GM23338 (cell line): ENCODE measurements at regions not wholly inside any gene's neighbourhood (a gene's known extent, or its start where the extent isn't known, plus 50 kb on each side); places are given as distances from the start of the nearest gene placed in this dataset.

Source experiments
- ATAC-seq: fragments of 200-7000 bp; cut with Tn5 transposase; 3 replicates; pipeline ENCODE4 v1.9.1; 2020
- DNase-seq: peaks from one replicate; pipeline ENCODE4 v3.0.0-alpha.2; 2015; ENCODE audit warnings: low spot score
- H2AFZ ChIP-seq: fragments of 200-600 bp; sonication (generic); 2 replicates; pipeline ENCODE4 v1.8.0; 2016; ENCODE audit warnings: antibody characterized with exemption, mild to moderate bottlenecking, moderate library complexity
- H3F3A ChIP-seq: fragments of 200-600 bp; sonication (generic); replicated peaks from 2 replicates; pipeline ENCODE4 v1.8.0; 2017; ENCODE audit warnings: antibody characterized with exemption, mixed run types, low read depth
- H3K27ac ChIP-seq: fragments of 200-600 bp; sonication (generic); 2 replicates; pipeline ENCODE4 v1.6.1; 2016; ENCODE audit warnings: low read depth
- H3K27me3 ChIP-seq: fragments of 200-600 bp; sonication (generic); 2 replicates; pipeline ENCODE4 v1.8.0; 2016; ENCODE audit warnings: mild to moderate bottlenecking, mixed run types, moderate library complexity; ENCODE audit not compliant: insufficient read depth
- H3K36me3 ChIP-seq: fragments of 200-600 bp; sonication (generic); 2 replicates; pipeline ENCODE4 v1.8.0; 2016; ENCODE audit warnings: mild to moderate bottlenecking; ENCODE audit not compliant: insufficient read depth
- H3K4me1 ChIP-seq: fragments of 200-600 bp; sonication (generic); 2 replicates; pipeline ENCODE4 v1.8.0; 2016; ENCODE audit warnings: mild to moderate bottlenecking, moderate library complexity; ENCODE audit not compliant: insufficient read depth
- H3K4me2 ChIP-seq: fragments of 200-600 bp; sonication (generic); 2 replicates; pipeline ENCODE4 v1.7.1; 2017; ENCODE audit warnings: mixed run types
- H3K4me3 ChIP-seq: fragments of 200-600 bp; sonication (generic); 2 replicates; pipeline ENCODE4 v1.6.1; 2016; ENCODE audit warnings: mixed run types
- H3K79me2 ChIP-seq: fragments of 200-600 bp; sonication (generic); replicated peaks from 2 replicates; pipeline ENCODE4 v1.8.0; 2017; ENCODE audit warnings: mild to moderate bottlenecking; ENCODE audit not compliant: insufficient read depth
- H3K9me2 ChIP-seq: fragments of 200-600 bp; sonication (generic); 2 replicates; pipeline ENCODE4 v1.8.0; 2017; ENCODE audit not compliant: insufficient read depth
- H4K20me1 ChIP-seq: fragments of 200-600 bp; sonication (generic); replicated peaks from 2 replicates; pipeline ENCODE4 v1.8.0; 2017; ENCODE audit warnings: mild to moderate bottlenecking; ENCODE audit not compliant: insufficient read depth
- H3K27ac Mint-ChIP-seq: 2 replicates; pipeline ENCODE4 v1.8.0; 2020; ENCODE audit warnings: inconsistent platforms, mild to moderate bottlenecking, moderate library complexity, mixed read lengths
- H3K27me3 Mint-ChIP-seq: 3 replicates; pipeline ENCODE4 v1.8.0; 2022; ENCODE audit warnings: low read depth, mild to moderate bottlenecking, moderate library complexity, mixed read lengths, inconsistent platforms; ENCODE audit not compliant: insufficient read depth, poor library complexity
- H3K36me3 Mint-ChIP-seq: 3 replicates; pipeline ENCODE4 v1.8.0; 2021; ENCODE audit warnings: low read depth, mild to moderate bottlenecking, inconsistent platforms, moderate library complexity, mixed read lengths
- H3K4me1 Mint-ChIP-seq: 3 replicates; pipeline ENCODE4 v1.8.0; 2020; ENCODE audit warnings: mild to moderate bottlenecking, inconsistent platforms, mixed read lengths
- H3K4me3 Mint-ChIP-seq: 3 replicates; pipeline ENCODE4 v1.8.0; 2021; ENCODE audit warnings: moderate library complexity, mild to moderate bottlenecking, inconsistent platforms, mixed read lengths
- H3K9me3 Mint-ChIP-seq: 3 replicates; pipeline ENCODE4 v1.8.0; 2020; ENCODE audit warnings: moderate library complexity, mild to moderate bottlenecking, inconsistent platforms, mixed read lengths
- CREB1 ChIP-seq: fragments of 250-450 bp; sonication (Bioruptor Pico); IDR thresholded peaks from 2 replicates; pipeline ENCODE4 v1.5.0; 2020; ENCODE audit warnings: low read depth, mild to moderate bottlenecking, moderate library complexity
- CTCF ChIP-seq, 2 experiments: fragments of 200-600 bp in 1 of 2; sonication (generic) in 1 of 2; conservative IDR thresholded peaks; 2 replicates each; pipeline versions ENCODE4 v1.5.1 to v1.6.1; 2016 to 2017; ENCODE audit warnings: antibody characterized with exemption in 2 of 2, low read depth in 2 of 2, mild to moderate bottlenecking in 2 of 2, moderate library complexity in 1 of 2
- ETS1 ChIP-seq: IDR thresholded peaks from 2 replicates; pipeline ENCODE4 v1.6.1; 2016; ENCODE audit warnings: antibody characterized with exemption
- EZH2 ChIP-seq: fragments of 200-600 bp; sonication (generic); IDR thresholded peaks from one replicate; pipeline ENCODE4 v1.8.0; 2017; ENCODE audit warnings: antibody characterized with exemption, mild to moderate bottlenecking, low read depth; ENCODE audit not compliant: unreplicated experiment
- EZH2phosphoT487 ChIP-seq: fragments of 200-600 bp; sonication (generic); IDR thresholded peaks from one replicate; pipeline ENCODE4 v1.8.1; 2018; ENCODE audit warnings: antibody characterized with exemption; ENCODE audit not compliant: unreplicated experiment
- JUNB ChIP-seq: IDR thresholded peaks from one replicate; pipeline ENCODE4 v1.6.1; 2016; ENCODE audit warnings: antibody characterized with exemption; ENCODE audit not compliant: unreplicated experiment
- NANOG ChIP-seq: IDR thresholded peaks from 2 replicates; pipeline ENCODE4 v1.6.1; 2016; ENCODE audit warnings: antibody characterized with exemption, borderline replicate concordance
- POLR2AphosphoS5 ChIP-seq: IDR thresholded peaks from 2 replicates; pipeline ENCODE4 v1.6.1; 2016; ENCODE audit warnings: antibody characterized with exemption, low read depth
- REST ChIP-seq: IDR thresholded peaks from one replicate; pipeline ENCODE4 v1.6.1; 2018; ENCODE audit warnings: antibody characterized with exemption; ENCODE audit not compliant: unreplicated experiment
- STAT1 ChIP-seq: IDR thresholded peaks from one replicate; pipeline ENCODE4 v1.6.1; 2016; ENCODE audit warnings: antibody characterized with exemption; ENCODE audit not compliant: unreplicated experiment
- ZNF114 ChIP-seq: fragments of 250-450 bp; sonication (Bioruptor Pico); IDR thresholded peaks from 2 replicates; pipeline ENCODE4 v1.5.0; 2020; ENCODE audit warnings: mild to moderate bottlenecking, moderate library complexity
- ZNF331 ChIP-seq: fragments of 250-450 bp; sonication (Bioruptor Pico); IDR thresholded peaks from 2 replicates; pipeline ENCODE4 v1.5.0; 2020; ENCODE audit warnings: low read depth, mild to moderate bottlenecking, moderate library complexity

DNA sequence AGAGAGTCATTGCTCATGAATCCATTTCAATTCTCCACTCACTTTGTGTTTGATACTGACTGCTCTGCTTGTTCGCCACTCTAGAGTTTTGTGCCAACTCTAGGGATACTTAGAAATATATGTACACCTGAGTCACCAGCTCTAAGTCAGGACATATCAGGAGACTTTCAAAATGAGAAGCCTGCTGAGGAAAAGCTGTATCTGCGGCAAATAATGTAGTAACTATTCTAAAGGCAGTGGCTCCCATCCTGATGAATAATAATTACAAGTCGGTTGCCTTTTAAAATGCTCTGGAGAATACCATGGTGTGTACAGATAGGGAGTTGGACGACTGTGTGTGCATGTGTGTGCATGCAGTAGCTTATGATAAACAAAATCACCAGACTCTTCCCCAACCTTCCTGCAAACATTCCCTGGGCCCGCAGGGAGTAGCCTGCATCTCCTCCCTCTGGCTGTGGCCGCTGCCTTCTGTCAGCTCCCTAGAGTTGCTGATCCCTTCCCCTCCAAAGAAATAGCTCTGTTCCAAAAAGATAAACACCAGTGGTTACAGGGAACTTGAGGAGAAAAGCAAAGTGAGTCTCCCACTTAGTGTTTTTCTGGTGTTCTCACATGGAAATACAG is 346.3 kb upstream of the UMPS start:
- no peak overlapping the region for H3K27ac ChIP-seq
- H3K36me3 Mint-ChIP-seq: no peaks in the 10 kb centered on the region

DNA sequence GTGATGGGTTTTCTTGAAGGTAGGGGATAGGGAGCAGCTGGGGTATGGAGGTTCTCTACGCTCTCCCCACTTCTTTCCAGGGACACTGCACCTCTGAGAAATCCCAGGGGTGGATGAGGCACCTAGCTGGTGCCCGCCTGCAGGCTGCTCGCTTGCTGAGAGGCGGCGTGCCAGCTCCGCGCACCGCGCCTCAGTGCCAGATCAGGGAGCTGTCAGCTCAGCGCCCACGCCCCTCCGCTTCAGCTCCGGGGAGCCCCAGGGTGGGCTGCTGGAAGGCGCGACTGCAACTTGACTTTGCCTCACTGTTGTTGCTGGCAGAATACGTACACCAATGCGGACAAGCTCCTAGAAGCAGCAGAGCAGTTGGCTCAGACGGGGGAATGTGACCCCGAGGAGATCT is 345.7 kb upstream of the UMPS start:
- Mint-ChIP-seq H3K4me1 (peaks cover 16% of the 10 kb centered on the region), H3K27ac (no peak overlapping the region), H3K9me3 (no peaks in the 10 kb centered on the region), H3K4me3 (no peak overlapping the region), H3K36me3 (no peaks in the 10 kb centered on the region), H3K27me3 (peaks cover 2% of the 10 kb centered on the region)
- no peaks in the 10 kb centered on the region for H3K9me2 ChIP-seq
- no peaks in the 10 kb centered on the region for H3K79me2 ChIP-seq
- H3K27ac ChIP-seq: no peak overlapping the region
- peaks cover 12% of the 10 kb centered on the region for H3K4me1 ChIP-seq
- no peaks in the 10 kb centered on the region for H4K20me1 ChIP-seq
- H3K27me3 ChIP-seq: no peaks in the 10 kb centered on the region
- no peak overlapping the region for H3K4me3 ChIP-seq
- DNase-seq: no peak
- no peak overlapping the region for H2AFZ ChIP-seq
- H3F3A ChIP-seq: no peaks in the 10 kb centered on the region
- ATAC-seq: peak; percentile 22; the same call in 1 of the 3 replicates
- H3K4me2 ChIP-seq: no peak overlapping the region
- no peaks in the 10 kb centered on the region for H3K36me3 ChIP-seq
- TF ChIP-seq ZNF331: no peak
- TF ChIP-seq CTCF (conservative IDR thresholded peaks at IDR 0.05; ENCODE audit: low read depth in 2 of 2): no peak
- no peak for TF ChIP-seq POLR2AphosphoS5
- no peak for TF ChIP-seq NANOG
- TF ChIP-seq STAT1: no peak
- no peak for TF ChIP-seq EZH2
- TF ChIP-seq JUNB: no peak
- TF ChIP-seq ETS1: no peak
- no peak for TF ChIP-seq ZNF114 (CRISPR knock-in tag)
- no peak for TF ChIP-seq EZH2phosphoT487
- TF ChIP-seq CREB1 (CRISPR knock-in tag): no peak
- no peak for TF ChIP-seq REST

More for the DNA sequence above, 346.3 kb upstream of the UMPS start:
- H3K4me3 Mint-ChIP-seq: no peak overlapping the region
- Histone ChIP-seq H3K36me3 (no peaks in the 10 kb centered on the region), H3K79me2 (no peaks in the 10 kb centered on the region), H4K20me1 (no peaks in the 10 kb centered on the region), H3K4me1 (peaks cover 17% of the 10 kb centered on the region), H3K9me2 (no peaks in the 10 kb centered on the region), H3K4me3 (no peak overlapping the region), H3K4me2 (no peak overlapping the region), H3K27me3 (no peaks in the 10 kb centered on the region), H3F3A (no peaks in the 10 kb centered on the region), H2AFZ (no peak overlapping the region)
- no peak for TF ChIP-seq JUNB
- no peak for TF ChIP-seq ETS1
- H3K4me1 Mint-ChIP-seq: peaks cover 18% of the 10 kb centered on the region
- H3K9me3 Mint-ChIP-seq: no peaks in the 10 kb centered on the region
- H3K27me3 Mint-ChIP-seq: peaks cover 2% of the 10 kb centered on the region
- DNase-seq: no peak
- H3K27ac Mint-ChIP-seq: no peak overlapping the region
- peak; percentile 23; the same call in 1 of the 3 replicates for ATAC-seq
